CD4-positive, alpha-beta memory T cell (primary cell): ENCODE measurements at regions not wholly inside any gene's neighbourhood (a gene's known extent, or its start where the extent isn't known, plus 50 kb on each side); places are given as distances from the start of the nearest gene placed in this dataset.

Source experiments
- CTCF ChIA-PET: fragments of 350-600 bp; sonication (Branson Sonifier 250); formaldehyde crosslinking; loops from one replicate; lab custom pipeline; 2021; ENCODE audit warnings: inconsistent platforms; ENCODE audit not compliant: partially characterized antibody; lab: Charles Lee
- POLR2A ChIA-PET: fragments of 350-600 bp; sonication (Branson Sonifier 250); formaldehyde crosslinking; loops from one replicate; lab custom pipeline; 2021; ENCODE audit not compliant: partially characterized antibody; lab: Charles Lee
- DNase-seq, 5 donors: peaks; one replicate each; pipeline versions ENCODE4 v3.0.0 to v3.0.0-alpha.2; 2020 to 2022; ENCODE audit warnings: mixed read lengths in 1 of 5
- H3K27ac ChIP-seq: one replicate; pipeline ENCODE4 v1.7.0; 2013; ENCODE audit warnings: low read depth, low read length
- H3K27me3 ChIP-seq: 2 replicates; pipeline ENCODE4 v1.7.0; 2013; ENCODE audit warnings: mild to moderate bottlenecking, low read length, moderate library complexity; ENCODE audit not compliant: insufficient read depth
- H3K36me3 ChIP-seq: 2 replicates; pipeline ENCODE4 v1.7.0; 2013; ENCODE audit warnings: mild to moderate bottlenecking, low read length, moderate library complexity; ENCODE audit not compliant: insufficient read depth
- H3K4me1 ChIP-seq: 2 replicates; pipeline ENCODE4 v1.7.0; 2013; ENCODE audit warnings: mild to moderate bottlenecking, low read length, moderate library complexity; ENCODE audit not compliant: insufficient read depth
- H3K4me3 ChIP-seq, 2 donors: one replicate each; pipeline ENCODE4 v1.7.0; 2013; ENCODE audit warnings: low read length in 2 of 2, mild to moderate bottlenecking in 1 of 2
- H3K9me3 ChIP-seq, 2 donors: one replicate each; pipeline ENCODE4 v1.7.0; 2013; ENCODE audit warnings: low read length in 2 of 2, control low read depth in 1 of 2; ENCODE audit not compliant: control insufficient read depth in 1 of 2
- H3K27ac Mint-ChIP-seq, 7 donors: one replicate each; pipeline ENCODE4 v1.8.0; 2020 to 2021; ENCODE audit warnings: mixed read lengths in 7 of 7, mild to moderate bottlenecking in 6 of 7, inconsistent platforms in 3 of 7, moderate library complexity in 3 of 7
- H3K27me3 Mint-ChIP-seq, 2 donors: one replicate each; pipeline ENCODE4 v1.8.0; 2020 to 2021; ENCODE audit warnings: mixed read lengths in 2 of 2
- H3K36me3 Mint-ChIP-seq, 2 donors: one replicate each; pipeline ENCODE4 v1.8.0; 2020 to 2021; ENCODE audit warnings: mixed read lengths in 2 of 2, inconsistent platforms in 1 of 2, mild to moderate bottlenecking in 1 of 2
- H3K4me1 Mint-ChIP-seq, 4 donors: one replicate each; pipeline ENCODE4 v1.8.0; 2020 to 2021; ENCODE audit warnings: mixed read lengths in 4 of 4, mild to moderate bottlenecking in 1 of 4
- H3K4me3 Mint-ChIP-seq, 8 donors: one replicate each; pipeline ENCODE4 v1.8.0; 2020 to 2021; ENCODE audit warnings: mixed read lengths in 8 of 8, mild to moderate bottlenecking in 7 of 8, moderate library complexity in 6 of 8, inconsistent platforms in 3 of 8
- H3K9me3 Mint-ChIP-seq, 8 donors: one replicate each; pipeline ENCODE4 v1.8.0; 2020 to 2021; ENCODE audit warnings: mixed read lengths in 8 of 8, mild to moderate bottlenecking in 5 of 8, inconsistent platforms in 3 of 8, moderate library complexity in 1 of 8
- intact Hi-C: fragments of 100-400 bp; cut with micrococcal nuclease; formaldehyde crosslinking; loops from one replicate; pipeline ENCODE4 v1.15.1; 2023

DNA sequence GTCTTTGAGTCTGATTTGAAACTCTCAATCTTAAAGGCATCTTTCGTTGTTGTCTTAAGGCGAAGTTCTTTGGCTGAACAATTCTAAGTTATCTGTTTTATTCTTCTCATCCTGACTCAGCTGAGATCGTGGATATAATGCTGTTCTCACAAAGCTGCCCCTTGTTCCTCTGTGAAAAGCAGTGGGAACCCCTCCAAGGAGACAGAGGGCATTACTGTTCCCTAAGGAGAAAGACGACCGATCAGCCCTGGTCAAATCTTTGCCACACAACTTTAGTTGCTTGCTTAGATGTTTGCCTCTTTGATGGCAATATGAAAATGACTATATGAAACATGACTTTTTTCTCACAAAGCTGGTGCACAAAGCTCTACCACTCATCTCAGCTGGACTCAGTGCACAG lies 1016.7 kb downstream of the REEP3 start:
- H3K27me3 Mint-ChIP-seq, result no peaks in the 10 kb centered on the region
- Histone ChIP-seq H3K27me3 (no peaks in the 10 kb centered on the region), H3K9me3 (no peaks in the 10 kb centered on the region), H3K4me1 (no peaks in the 10 kb centered on the region), H3K4me3 (no peak overlapping the region), H3K27ac (no peak overlapping the region), H3K36me3 (no peaks in the 10 kb centered on the region)
- POLR2A ChIA-PET, result no interaction called here
- CTCF ChIA-PET, result no interaction called here
- peaks cover 0 to 6% (median under 1%) of the 10 kb centered on the region in 8 donors for H3K9me3 Mint-ChIP-seq
- intact Hi-C loops, result no loop called here
- DNase-seq, result no peak
- no peaks in the 10 kb centered on the region for H3K36me3 Mint-ChIP-seq
- no peak overlapping the region for H3K27ac Mint-ChIP-seq
- no peaks in the 10 kb centered on the region for H3K4me1 Mint-ChIP-seq
- no peak overlapping the region for H3K4me3 Mint-ChIP-seq

DNA sequence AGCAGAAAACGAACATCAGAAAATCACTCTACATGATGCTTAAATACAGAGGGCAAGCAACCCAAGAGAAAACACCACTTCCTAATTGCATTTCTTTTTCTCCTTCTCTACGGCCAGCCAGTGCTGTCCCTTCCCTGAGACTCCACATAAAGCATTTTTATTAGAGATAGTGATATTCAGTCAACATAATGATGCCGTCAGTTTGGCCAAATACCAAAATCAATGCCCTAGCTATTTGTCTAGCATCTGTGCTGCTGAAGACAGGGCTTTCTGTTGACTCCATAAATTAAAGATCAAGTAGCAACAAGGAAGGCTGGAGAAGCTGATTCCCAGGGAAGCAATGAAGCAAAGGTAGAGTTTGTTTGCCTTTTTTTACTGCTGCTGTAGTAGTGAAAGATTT lies 1024.9 kb downstream of the REEP3 start:
- no peak overlapping the region for H3K27ac Mint-ChIP-seq
- Histone ChIP-seq H3K4me1 (no peaks in the 10 kb centered on the region), H3K9me3 (no peaks in the 10 kb centered on the region), H3K36me3 (no peaks in the 10 kb centered on the region), H3K4me3 (no peak overlapping the region), H3K27ac (no peak overlapping the region), H3K27me3 (no peaks in the 10 kb centered on the region)
- no peaks in the 10 kb centered on the region for H3K4me1 Mint-ChIP-seq
- ChIA-PET CTCF (no interaction called here), POLR2A (no interaction called here)
- no peak overlapping the region for H3K4me3 Mint-ChIP-seq
- H3K9me3 Mint-ChIP-seq, result peaks cover 0 to 3% (median 0%) of the 10 kb centered on the region in 8 donors
- no peak for DNase-seq
- no peaks in the 10 kb centered on the region for H3K27me3 Mint-ChIP-seq
- no peaks in the 10 kb centered on the region for H3K36me3 Mint-ChIP-seq
- intact Hi-C loops, result no loop called here

DNA sequence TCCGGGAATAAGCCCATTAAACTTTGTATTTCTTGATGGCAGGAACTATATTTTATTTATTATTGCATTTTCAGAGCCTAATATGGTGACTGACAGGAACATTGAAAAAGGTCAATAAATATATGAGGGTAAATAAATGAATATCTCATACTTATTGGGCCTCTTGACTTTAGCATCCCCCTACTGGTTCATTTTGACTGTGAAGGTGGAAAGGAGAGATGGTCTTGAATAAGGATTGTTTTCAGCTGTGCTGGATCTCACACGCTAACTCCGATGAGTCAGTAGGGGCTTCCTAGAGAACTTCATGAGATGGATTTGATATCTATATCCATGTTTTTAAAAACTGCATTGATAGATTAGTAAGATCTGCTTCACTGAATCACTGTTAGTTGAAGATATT lies 1026.0 kb downstream of the REEP3 start:
- H3K36me3 ChIP-seq, result no peaks in the 10 kb centered on the region
- POLR2A ChIA-PET, result no interaction called here
- no peaks in the 10 kb centered on the region for H3K27me3 ChIP-seq
- CTCF ChIA-PET, result no interaction called here
- Mint-ChIP-seq H3K27me3 (no peaks in the 10 kb centered on the region), H3K27ac (no peak overlapping the region), H3K4me1 (no peaks in the 10 kb centered on the region), H3K4me3 (no peak overlapping the region), H3K9me3 (peaks cover 0 to 10% (median 3%) of the 10 kb centered on the region in 8 donors), H3K36me3 (no peaks in the 10 kb centered on the region)
- no peak for DNase-seq
- H3K9me3 ChIP-seq, result no peaks in the 10 kb centered on the region
- intact Hi-C loops, result no loop called here
- H3K27ac ChIP-seq, result no peak overlapping the region
- H3K4me1 ChIP-seq, result no peaks in the 10 kb centered on the region
- H3K4me3 ChIP-seq, result no peak overlapping the region

DNA sequence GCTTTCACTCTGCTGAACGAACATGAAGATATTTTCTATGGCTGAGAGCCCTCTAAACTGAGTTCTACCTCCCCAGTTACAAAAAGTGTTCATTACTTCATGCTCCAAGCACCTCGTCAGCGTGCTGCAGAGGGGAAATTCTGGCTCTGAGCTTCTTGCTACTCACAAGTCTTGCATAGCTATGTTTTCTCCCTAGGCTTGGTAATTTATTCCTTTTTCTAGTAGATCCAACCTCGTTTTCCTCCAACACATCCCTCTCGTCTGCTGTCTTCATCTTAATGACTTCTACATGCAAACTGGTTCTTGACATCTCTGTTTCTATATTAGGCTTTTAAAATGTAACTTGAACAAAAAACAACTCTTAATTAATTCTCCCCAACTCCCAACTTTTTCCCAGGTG lies 1034.5 kb downstream of the REEP3 start:
- intact Hi-C loops, result no loop called here
- Mint-ChIP-seq H3K9me3 (peaks cover 2 to 18% (median 7%) of the 10 kb centered on the region in 8 donors), H3K4me1 (no peaks in the 10 kb centered on the region), H3K4me3 (no peak overlapping the region), H3K27ac (no peak overlapping the region), H3K27me3 (no peaks in the 10 kb centered on the region), H3K36me3 (no peaks in the 10 kb centered on the region)
- Histone ChIP-seq H3K4me3 (no peak overlapping the region), H3K27me3 (no peaks in the 10 kb centered on the region), H3K9me3 (no peaks in the 10 kb centered on the region), H3K27ac (no peak overlapping the region), H3K36me3 (no peaks in the 10 kb centered on the region), H3K4me1 (no peaks in the 10 kb centered on the region)
- CTCF ChIA-PET, result no interaction called here
- DNase-seq, result no peak
- POLR2A ChIA-PET, result no interaction called here

DNA sequence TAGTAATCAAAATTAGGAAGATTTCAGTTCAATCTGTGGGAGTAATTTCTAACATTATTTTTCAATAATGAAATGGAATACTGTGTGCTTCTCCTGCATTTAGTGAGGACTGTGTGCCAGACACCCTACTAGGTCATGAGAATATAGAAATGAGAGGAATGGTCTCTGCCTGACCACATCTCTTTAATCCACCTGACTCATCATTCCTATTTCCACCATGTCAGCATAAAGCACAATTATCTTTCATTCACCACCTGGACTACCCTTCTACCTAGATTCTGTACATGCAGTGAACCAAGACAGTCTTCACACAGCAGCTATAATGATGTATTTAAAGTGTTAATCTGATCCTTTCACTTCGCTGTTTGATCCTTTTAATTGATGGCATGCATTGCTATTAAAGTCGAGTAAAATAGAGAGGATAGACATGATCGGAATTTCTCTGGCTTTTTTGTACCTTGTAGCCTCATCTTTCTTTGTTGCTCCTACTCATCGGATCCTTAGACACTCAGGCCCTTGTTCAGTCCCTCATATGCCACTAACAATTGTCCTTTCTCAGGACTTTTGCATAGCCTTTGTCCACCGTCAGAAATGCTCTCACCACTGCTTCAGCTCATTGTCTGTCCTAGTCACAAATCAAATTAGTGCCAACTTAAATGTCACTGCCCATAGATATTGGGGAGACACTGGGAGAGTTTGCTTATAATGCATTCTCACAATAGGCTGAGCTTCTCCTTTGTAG lies 1037.1 kb downstream of the REEP3 start:
- ChIA-PET POLR2A (no interaction called here), CTCF (no interaction called here)
- H3K36me3 ChIP-seq, result no peaks in the 10 kb centered on the region
- Mint-ChIP-seq H3K9me3 (peaks cover 0 to 25% (median 4%) of the 10 kb centered on the region in 8 donors), H3K4me1 (no peaks in the 10 kb centered on the region), H3K27me3 (no peaks in the 10 kb centered on the region), H3K27ac (no peak overlapping the region), H3K36me3 (no peaks in the 10 kb centered on the region), H3K4me3 (no peak overlapping the region)
- no peaks in the 10 kb centered on the region for H3K9me3 ChIP-seq
- intact Hi-C loops, result no loop called here
- no peaks in the 10 kb centered on the region for H3K4me1 ChIP-seq
- no peak overlapping the region for H3K27ac ChIP-seq
- H3K27me3 ChIP-seq, result no peaks in the 10 kb centered on the region
- no peak overlapping the region for H3K4me3 ChIP-seq
- no peak for DNase-seq

DNA sequence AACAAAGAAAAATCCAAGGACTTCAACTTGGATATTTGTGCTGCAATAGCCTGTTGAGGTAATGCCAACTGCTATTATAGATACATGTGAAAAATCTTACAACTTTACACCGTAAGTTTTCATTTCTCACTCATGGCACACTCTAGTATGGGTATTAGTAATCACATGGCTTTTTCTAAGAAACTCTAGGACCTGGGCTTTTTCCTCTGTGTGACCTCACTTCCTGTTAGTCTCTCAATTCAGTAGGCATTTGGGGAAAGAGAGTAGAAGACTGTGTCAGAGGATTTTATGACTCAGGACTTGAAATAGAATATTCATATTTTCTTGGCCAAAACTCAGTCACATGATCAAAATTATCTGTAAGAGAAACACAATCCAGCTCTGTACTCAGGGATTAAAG lies 1049.9 kb downstream of the REEP3 start:
- CTCF ChIA-PET, result no interaction called here

DNA sequence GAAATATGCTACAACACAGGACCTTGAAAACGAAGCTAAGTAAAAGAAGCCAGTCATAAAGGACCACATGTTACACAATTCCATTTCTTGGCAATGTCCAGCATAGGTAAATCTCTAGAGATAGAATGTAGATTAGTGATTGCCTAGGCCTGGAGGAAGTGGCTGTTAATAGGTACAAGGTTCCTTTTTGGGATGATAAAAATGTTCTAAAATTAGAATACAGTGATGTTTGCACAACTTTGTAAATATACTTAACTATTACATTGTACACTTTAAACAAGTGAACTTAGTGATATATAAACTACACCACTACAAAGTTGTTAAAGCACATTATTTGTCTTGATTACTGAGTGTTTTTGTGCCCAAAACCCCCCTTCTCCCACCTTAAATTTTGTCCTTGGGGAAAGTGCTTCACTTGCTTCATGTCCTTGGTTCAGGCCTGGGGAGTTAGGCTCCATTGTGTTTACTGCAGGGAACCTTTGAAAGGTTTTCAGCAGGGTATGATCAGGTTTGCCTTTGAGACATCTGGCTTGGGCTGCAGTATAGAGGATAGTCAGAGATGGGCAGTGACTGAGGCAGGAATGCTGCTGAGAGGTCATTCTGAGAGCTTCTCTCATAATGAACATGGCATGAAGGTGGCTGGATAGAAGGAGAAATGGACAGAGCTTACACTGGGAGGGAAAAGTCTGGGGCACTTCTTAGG lies 1052.6 kb downstream of the REEP3 start:
- H3K27me3 ChIP-seq, result no peaks in the 10 kb centered on the region
- Mint-ChIP-seq H3K4me1 (no peaks in the 10 kb centered on the region), H3K4me3 (no peak overlapping the region), H3K27me3 (no peaks in the 10 kb centered on the region), H3K27ac (no peak overlapping the region), H3K36me3 (no peaks in the 10 kb centered on the region), H3K9me3 (peaks cover 0 to 10% (median 5%) of the 10 kb centered on the region in 8 donors)
- H3K9me3 ChIP-seq, result no peaks in the 10 kb centered on the region
- ChIA-PET POLR2A (no interaction called here), CTCF (no interaction called here)
- DNase-seq, result no peak
- no peak overlapping the region for H3K27ac ChIP-seq
- H3K4me3 ChIP-seq, result no peak overlapping the region
- no peaks in the 10 kb centered on the region for H3K36me3 ChIP-seq
- no peaks in the 10 kb centered on the region for H3K4me1 ChIP-seq
- intact Hi-C loops, result no loop called here

More for the DNA sequence above, 1049.9 kb downstream of the REEP3 start:
- Mint-ChIP-seq H3K27me3 (no peaks in the 10 kb centered on the region), H3K4me3 (no peak overlapping the region), H3K9me3 (peaks cover 0 to 18% (median 7%) of the 10 kb centered on the region in 8 donors), H3K27ac (no peak overlapping the region), H3K4me1 (no peaks in the 10 kb centered on the region), H3K36me3 (no peaks in the 10 kb centered on the region)
- intact Hi-C loops, result no loop called here
- H3K27ac ChIP-seq, result no peak overlapping the region
- H3K9me3 ChIP-seq, result no peaks in the 10 kb centered on the region
- no peaks in the 10 kb centered on the region for H3K36me3 ChIP-seq
- H3K4me3 ChIP-seq, result no peak overlapping the region
- DNase-seq, result no peak
- H3K27me3 ChIP-seq, result no peaks in the 10 kb centered on the region
- H3K4me1 ChIP-seq, result no peaks in the 10 kb centered on the region
- POLR2A ChIA-PET, result no interaction called here
